GM21786 (cell line): ENCODE measurements at regions not wholly inside any gene's neighbourhood (a gene's known extent, or its start where the extent isn't known, plus 50 kb on each side); places are given as distances from the start of the nearest gene placed in this dataset.

Source experiments
- ATAC-seq: cut with Tn5 transposase; IDR thresholded peaks from one replicate; pipeline ENCODE4 v1.9.1; 2021; ENCODE audit not compliant: unreplicated experiment

DNA sequence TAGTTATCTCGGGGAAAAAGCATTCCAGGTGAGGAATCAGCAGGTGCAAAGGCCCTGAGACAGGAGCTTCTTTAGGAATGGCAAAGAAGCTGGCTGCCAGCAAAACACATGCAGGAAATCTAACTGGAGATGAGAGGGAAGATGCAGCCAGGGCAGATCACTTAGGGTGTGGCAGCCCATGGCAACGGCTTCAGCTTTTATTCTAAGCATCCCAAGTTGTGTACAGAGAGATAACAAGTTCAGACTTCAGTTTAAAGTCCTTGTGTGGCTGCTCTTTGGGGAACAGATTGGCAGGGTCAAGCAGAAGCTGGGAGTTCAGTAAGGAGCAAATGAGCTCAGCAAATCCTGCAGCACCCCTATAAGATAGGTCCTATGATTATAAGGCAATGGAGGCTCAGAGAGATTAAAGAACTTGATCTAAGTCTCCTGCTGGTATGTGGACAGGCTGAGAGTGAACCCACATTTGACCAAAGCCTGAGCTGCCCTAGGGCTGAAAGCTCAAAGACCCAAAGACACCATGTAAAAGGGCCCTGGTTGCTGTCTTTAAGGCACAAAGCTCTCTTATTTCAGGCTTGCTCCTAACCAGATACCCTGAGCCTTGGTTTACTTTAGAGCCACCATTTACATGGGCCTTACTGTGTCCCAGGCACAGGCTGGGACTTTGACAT lies 466.8 kb downstream of the SOX6 start:
- no peak for ATAC-seq

DNA sequence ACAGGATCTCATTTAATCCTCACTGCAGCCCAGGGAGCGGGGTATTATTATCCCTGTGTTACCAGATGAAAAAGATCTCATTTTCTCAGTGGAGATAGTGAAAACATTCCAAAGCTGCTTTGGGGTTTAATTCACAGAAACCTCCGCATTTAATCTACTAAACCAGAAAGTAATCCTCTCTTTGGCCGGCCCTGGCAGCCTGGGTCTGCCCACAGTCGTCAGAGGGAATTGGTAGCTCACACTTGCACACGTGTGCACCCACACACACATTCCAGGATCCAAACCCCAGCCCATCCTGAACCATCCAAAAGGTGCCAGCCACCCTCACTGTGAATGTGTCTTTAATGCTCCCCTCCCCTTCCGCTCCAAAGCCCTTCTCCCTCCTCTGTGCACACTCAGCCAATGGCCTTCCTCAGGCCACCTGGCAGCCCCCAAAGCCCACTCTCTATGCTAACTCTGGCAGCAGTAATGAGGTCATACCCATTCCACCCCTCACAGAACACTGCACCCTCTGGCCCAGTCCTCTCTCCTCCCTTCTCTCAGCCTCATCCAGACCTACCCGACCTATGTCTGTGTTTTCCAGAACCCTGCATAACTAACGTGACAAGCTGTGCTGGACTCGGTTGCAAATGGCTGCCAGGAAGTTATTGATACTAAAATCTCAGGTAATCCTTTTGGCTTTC lies 466.2 kb downstream of the SOX6 start:
- ATAC-seq = no peak

GRCh38 chr11:15893080-15893492 lies 463.3 kb downstream of the SOX6 start:
- no peak for ATAC-seq

GRCh38 chr11:15896026-15896425 lies 460.3 kb downstream of the SOX6 start:
- ATAC-seq = no peak

GRCh38 chr11:15896530-15896929 lies 459.8 kb downstream of the SOX6 start:
- ATAC-seq = no peak

GRCh38 chr11:15897211-15897960 lies 459.0 kb downstream of the SOX6 start:
- no peak for ATAC-seq

GRCh38 chr11:15901054-15901453 lies 455.3 kb downstream of the SOX6 start:
- ATAC-seq = no peak

DNA sequence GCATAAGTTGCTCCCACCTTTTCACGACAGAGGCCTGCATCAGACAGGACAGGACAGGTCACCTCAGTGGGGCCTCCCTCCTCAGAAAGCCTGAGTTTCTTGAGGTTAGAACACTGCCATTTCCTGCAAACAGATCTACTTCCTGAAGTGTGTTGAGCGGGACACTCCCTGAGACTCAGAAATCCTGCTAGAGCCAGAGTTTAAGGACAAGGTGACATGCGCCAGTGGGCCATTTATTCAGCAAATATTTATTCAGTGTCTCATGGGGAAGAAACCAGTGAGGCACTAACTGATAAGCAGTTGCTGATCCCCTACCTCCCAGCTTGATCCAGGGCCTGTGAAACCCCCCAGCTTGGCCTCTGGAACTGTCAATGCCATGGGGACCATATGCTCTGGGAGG lies 454.6 kb downstream of the SOX6 start:
- no peak for ATAC-seq

DNA sequence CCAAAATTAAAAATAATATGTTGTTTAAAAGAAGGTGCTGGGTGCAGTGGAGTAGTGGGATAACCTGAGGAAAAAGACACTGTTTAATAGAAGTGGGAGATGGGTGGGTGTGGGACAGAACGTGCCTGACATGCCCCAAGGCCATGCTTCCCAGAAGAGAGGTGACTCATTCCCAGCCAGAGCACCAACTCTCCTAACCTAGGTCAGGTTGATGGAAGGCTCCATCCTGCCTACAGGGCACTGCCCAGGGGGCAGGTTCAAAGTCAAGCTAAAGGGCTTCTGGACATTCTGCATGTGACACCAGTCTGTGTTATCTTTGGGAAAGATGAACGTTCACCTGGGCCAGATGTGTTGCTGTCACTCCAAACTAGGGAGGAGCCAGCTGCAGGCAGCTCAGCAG lies 453.1 kb downstream of the SOX6 start:
- no peak for ATAC-seq

GRCh38 chr11:15905366-15906104 lies 450.8 kb downstream of the SOX6 start:
- no peak for ATAC-seq

DNA sequence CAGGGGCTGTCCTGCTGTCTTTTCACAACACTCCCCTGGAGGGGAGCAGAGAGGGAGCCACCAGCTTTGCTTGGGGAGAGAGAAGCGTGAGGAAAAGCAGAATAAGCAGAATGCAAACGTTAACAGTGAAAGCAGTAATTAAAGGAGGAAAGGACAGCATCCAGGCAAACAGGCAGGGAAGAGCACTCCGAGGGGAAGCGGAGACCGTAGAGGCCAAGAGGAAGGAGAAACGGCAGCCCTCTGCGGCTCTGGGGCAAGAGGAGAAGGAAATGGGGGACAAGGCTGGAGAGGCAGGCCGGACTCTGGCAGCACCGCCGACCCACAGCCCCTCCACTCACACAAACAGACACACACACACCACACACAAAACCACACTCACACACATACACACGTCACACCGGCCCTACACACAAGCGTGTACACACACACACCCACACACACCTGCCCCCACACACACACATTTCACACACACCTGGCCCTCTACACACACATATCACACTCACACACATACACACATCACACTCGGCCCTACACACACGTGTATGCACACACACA lies 449.8 kb downstream of the SOX6 start:
- no peak for ATAC-seq

GRCh38 chr11:15907806-15908205 lies 448.5 kb downstream of the SOX6 start:
- no peak for ATAC-seq

DNA sequence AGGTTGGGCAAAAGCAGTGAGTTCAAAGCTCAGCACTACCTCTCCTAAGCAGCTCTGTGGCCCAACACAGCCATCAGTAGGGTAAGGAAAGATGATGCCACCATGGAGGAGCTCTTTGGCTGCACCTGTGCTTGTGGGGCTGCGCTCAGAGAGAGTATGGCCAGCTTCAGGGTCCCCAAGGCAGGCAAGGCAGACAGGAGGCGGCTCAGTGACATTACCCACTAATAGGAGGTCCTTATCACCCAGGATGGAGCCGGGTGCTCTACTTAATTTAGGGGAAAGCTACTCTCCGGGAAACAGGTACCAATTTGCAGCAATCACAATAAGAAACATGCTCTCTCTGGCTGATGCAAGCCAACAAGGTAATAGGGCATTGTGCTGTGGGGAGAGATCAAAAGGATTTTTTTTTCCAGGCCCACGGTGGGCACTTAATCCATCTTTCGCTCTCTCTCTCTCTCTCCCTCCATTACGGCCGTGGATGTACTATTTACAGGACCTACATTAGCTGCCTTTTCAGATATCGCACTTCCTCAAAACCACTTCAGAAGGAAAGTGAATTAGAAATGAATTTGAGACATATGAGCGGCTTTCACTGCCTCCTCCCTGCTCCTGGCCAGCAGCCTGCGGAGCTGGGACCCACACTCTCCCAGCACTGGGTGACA lies 446.3 kb downstream of the SOX6 start:
- ATAC-seq = no peak

DNA sequence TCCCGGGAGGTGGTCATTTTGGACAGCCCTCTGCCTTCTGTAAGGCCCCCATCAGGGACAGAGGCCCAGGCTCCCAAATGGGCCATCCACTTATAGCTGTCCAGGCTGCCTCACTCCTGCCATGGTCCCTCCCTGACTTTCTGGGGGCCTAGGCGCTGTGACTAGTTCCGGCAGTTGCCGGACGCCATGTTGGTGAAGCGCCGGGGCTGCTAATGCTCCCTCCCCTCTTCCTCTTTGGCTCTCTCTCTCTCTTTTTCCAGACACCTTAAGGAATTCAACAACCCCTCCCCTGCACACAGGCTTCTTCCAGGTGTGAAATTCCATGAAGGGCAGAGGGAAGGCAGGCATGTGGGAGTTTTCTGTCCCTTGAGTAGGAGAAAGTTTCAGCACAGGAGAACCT lies 445.6 kb downstream of the SOX6 start:
- no peak for ATAC-seq

DNA sequence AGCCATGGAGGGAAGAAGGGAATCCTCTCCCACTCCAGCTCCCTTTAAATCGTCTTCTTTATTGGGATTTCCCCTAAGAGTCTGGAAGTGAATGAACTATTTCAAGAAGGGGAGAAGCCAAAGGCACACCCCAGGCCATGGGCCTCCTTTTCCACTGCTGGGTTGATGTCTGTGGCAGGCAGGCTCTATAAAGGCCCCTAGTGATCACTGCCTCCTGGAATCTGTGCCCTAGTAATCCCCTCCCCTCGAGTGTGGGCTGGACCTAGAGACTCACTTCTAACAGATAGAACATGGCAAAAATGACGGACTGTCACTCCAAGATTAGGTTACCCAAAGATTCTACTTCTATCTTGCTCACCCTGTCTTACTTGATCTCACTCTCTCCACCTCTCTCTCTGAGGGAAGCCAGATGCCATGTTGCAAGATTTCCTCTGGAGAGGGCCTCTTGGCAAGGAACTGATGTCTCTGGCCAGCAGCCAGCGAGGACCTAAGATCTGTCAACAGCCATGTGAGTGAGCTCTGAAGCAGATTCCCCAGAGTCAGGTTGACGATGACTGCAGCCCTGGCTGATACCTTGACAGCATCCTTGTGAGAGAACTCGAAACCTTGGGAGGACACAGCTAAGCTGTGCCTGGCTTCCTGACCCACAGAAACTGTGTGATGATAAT lies 444.8 kb downstream of the SOX6 start:
- no peak for ATAC-seq

DNA sequence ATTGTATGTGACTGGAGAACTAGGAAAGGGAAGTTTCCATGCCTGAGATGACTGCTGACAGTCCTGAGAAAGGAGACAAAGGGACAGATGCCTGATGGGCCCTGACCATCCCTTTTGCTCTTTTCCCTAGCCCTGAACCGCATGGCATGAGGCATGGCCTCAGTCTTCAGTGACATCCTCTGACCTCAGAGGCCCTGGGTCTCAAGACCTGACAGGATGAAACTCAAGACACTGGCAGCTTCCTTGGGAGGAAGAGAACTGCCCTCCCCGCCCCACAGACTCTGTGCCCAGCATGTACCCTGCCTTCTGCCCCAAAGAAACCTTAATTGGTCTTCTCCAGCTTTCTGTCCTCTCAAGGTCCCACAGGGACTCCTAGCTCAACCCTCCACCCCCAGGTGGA lies 444.1 kb downstream of the SOX6 start:
- ATAC-seq = no peak

GRCh38 chr11:15912825-15913224 lies 443.5 kb downstream of the SOX6 start:
- no peak for ATAC-seq

DNA sequence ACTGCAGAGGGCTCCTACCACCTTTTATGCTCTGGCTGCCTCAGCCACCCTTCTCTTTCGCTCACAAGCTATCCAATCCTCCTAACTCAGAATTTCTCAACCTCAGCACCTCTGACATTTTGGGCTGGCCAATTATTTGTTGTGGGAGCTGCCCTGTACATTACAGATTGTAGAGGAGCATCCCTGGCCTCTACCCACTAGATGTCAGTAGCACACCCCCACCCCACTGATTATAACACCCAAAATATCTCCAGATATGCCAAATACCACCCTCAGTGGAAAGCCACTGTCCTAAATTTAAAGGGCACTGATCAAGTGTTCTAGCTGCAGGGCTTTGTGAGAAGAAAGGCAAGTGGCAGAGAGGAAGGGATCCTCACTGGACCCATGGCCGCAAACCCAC lies 443.1 kb downstream of the SOX6 start:
- ATAC-seq = no peak
